Heart left ventricle (tissue), 13 donors: ENCODE measurements at regions not wholly inside any gene's neighbourhood (a gene's known extent, or its start where the extent isn't known, plus 50 kb on each side); places are given as distances from the start of the nearest gene placed in this dataset.

Experiments
- CTCF ChIP-seq, 12 donors: fragments of 200-600 bp; sonication (generic) in 4 of 12; IDR thresholded peaks; one replicate each; pipeline versions ENCODE4 v1.5.0 to v1.8.0; 2018 to 2022; ENCODE audit warnings: antibody characterized with exemption in 12 of 12, mild to moderate bottlenecking in 5 of 12
- POLR2A ChIP-seq, 2 donors: fragments of 450-650 bp; IDR thresholded peaks; one replicate each; pipeline ENCODE4 v1.6.1; 2017; ENCODE audit warnings: antibody characterized with exemption in 2 of 2, mild to moderate bottlenecking in 2 of 2, moderate library complexity in 2 of 2
- donor health status: ischemic (EF 13 %, LVEDD 7.1; RV severe dilation, severe dysfunction).
- donor health status: DM: no; HTN: yes; CAD: no.
- donor health status: DM: no; HTN: no; CAD: no.
- donor health status: ischemic (EF 25% LVEDD 6.9; RV normal size, moderate dysfunction).
- donor health status: ischemic (EF 25% LVEDD 5.7; RV mildly dilated, moderate dysfunction).
- donor health status: ischemic (EF 35%, LVEDD 5.7; RV mildly dilated, moderate dysfunction).
- donor health status: nonischemic (EF 11% LVEDD 7.7; RV severe dilation, severe dysfunction).
- donor health status: DM: yes; HTN: yes; CAD: no.
- donor health status: PGD.
- donor health status: ischemic (EF 29% LVEDD 5.4; RV normal size, mild dysfunction).
- donor health status: nonischemic (EF 23%, LVEDD 6.1; RV moderate dilation, normal function).

DNA sequence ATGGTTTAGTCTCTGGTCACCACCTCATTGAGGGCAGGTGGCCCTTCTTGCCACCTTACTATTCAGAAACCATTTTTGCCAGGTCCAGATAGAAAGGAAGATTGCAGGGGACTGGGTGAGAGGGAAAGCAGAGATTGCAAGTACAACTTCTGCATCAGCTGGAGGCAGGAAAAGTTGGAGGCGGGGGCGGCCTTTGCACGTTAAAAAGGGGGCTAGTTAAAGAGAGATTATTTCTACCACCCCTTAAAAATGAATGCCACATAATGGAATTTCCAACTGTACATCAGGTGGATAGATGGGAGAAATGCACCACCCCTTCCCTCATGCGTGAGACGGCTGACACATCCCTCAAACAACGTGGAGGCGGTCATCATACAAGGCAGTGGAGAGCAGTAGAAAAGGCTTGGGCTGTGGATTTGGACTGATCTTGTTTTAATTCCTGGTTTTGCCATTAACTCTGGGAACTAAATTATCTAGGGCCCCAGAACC, 95.4 kb upstream of the CNKSR3 start:
- TF ChIP-seq POLR2A (IDR thresholded peaks at IDR 0.05): no peak
- TF ChIP-seq CTCF (IDR thresholded peaks at IDR 0.05): no peak
